A673 (cell line): ENCODE measurements at regions not wholly inside any gene's neighbourhood (a gene's known extent, or its start where the extent isn't known, plus 50 kb on each side); places are given as distances from the start of the nearest gene placed in this dataset.

ENCODE experiments used
- BruUV-seq: library from RNA; stranded (reverse); fragments of 400-500 nt; replicated peaks from 2 replicates; lab custom pipeline; 2021; lab: Mats Ljungman, UMichigan
- CTCF ChIA-PET: fragments of 300-600 bp; sonication (Branson Sonifier 250); formaldehyde crosslinking; loops from one replicate; lab custom pipeline; 2022; ENCODE audit warnings: antibody characterized with exemption; lab: Charles Lee
- POLR2A ChIA-PET: fragments of 300-600 bp; sonication (Branson Sonifier 250); formaldehyde crosslinking; loops from one replicate; lab custom pipeline; 2022; ENCODE audit warnings: antibody characterized with exemption; ENCODE audit not compliant: low non-redundant PET; lab: Charles Lee
- DNase-seq: peaks from one replicate; pipeline ENCODE4 v3.0.0-alpha.2; 2015; ENCODE audit warnings: low spot score
- H3K27ac ChIP-seq: fragments of 200-600 bp; sonication (generic); 2 replicates; pipeline ENCODE4 v1.5.1; 2016; ENCODE audit warnings: mixed run types, low read depth, mild to moderate bottlenecking, mixed read lengths, antibody characterized with exemption, low read length; ENCODE audit not compliant: poor library complexity, severe bottlenecking
- H3K27me3 ChIP-seq: fragments of 200-600 bp; sonication (generic); replicated peaks from 2 replicates; pipeline ENCODE4 v1.6.1; 2017; ENCODE audit warnings: mixed run types, low read depth, mild to moderate bottlenecking, mixed read lengths, antibody characterized with exemption, low read length; ENCODE audit not compliant: insufficient read depth, poor library complexity
- H3K36me3 ChIP-seq: fragments of 200-600 bp; sonication (generic); 2 replicates; pipeline ENCODE4 v1.6.1; 2016; ENCODE audit warnings: mixed run types, mild to moderate bottlenecking, mixed read lengths, antibody characterized with exemption, low read length; ENCODE audit not compliant: insufficient read depth, poor library complexity, severe bottlenecking
- H3K4me1 ChIP-seq: fragments of 200-600 bp; sonication (generic); 2 replicates; pipeline ENCODE4 v1.6.1; 2017; ENCODE audit warnings: mixed run types, mild to moderate bottlenecking, mixed read lengths, antibody characterized with exemption, low read length; ENCODE audit not compliant: insufficient read depth, poor library complexity, severe bottlenecking
- H3K4me3 ChIP-seq: fragments of 200-600 bp; sonication (generic); 2 replicates; pipeline ENCODE4 v1.5.1; 2016; ENCODE audit warnings: low read depth, mixed run types, mild to moderate bottlenecking, mixed read lengths, low read length; ENCODE audit not compliant: poor library complexity, severe bottlenecking
- H3K9me3 ChIP-seq: fragments of 200-600 bp; sonication (generic); 2 replicates; pipeline ENCODE4 v1.6.1; 2016; ENCODE audit warnings: mixed run types, low read depth, mild to moderate bottlenecking, mixed read lengths, antibody characterized with exemption, low read length; ENCODE audit not compliant: poor library complexity, severe bottlenecking
- CTCF ChIP-seq: fragments of 300-800, 200-600 bp; sonication (generic); conservative IDR thresholded peaks from 2 replicates; pipeline ENCODE4 v1.5.1; 2017; ENCODE audit warnings: low read depth, mild to moderate bottlenecking, antibody characterized with exemption, low read length, moderate library complexity, mixed read lengths
- EZH2 ChIP-seq: fragments of 200-600 bp; sonication (generic); IDR thresholded peaks from 2 replicates; pipeline ENCODE4 v1.6.1; 2017; ENCODE audit warnings: borderline replicate concordance, low read depth, mild to moderate bottlenecking, mixed read lengths, antibody characterized with exemption, low read length; ENCODE audit not compliant: poor library complexity, severe bottlenecking
- intact Hi-C: fragments of 100-400 bp; cut with micrococcal nuclease; formaldehyde crosslinking; loops from one replicate; pipeline ENCODE4 v1.10.0; 2022; ENCODE audit not compliant: unreplicated experiment

- CTCF ChIA-PET: no interaction called here
- intact Hi-C loops: no loop called here
- no peak overlapping the region for H3K27ac ChIP-seq
Observed at GRCh38 chr9:135379540-135380267, 99.9 kb upstream of the PPP1R26 start.

GRCh38 chr9:135380311-135380960 is 99.1 kb upstream of the PPP1R26 start:
- H3K27me3 ChIP-seq: no peaks in the 10 kb centered on the region
- CTCF ChIA-PET: no interaction called here

More at GRCh38 chr9:135379540-135380267, 99.9 kb upstream of the PPP1R26 start:
- peaks cover 9% of the 10 kb centered on the region for H3K4me1 ChIP-seq
- POLR2A ChIA-PET: no interaction called here
- H3K9me3 ChIP-seq: no peaks in the 10 kb centered on the region
- no TSS peak for BruUV-seq
- no peak overlapping the region for H3K4me3 ChIP-seq
- H3K36me3 ChIP-seq: no peaks in the 10 kb centered on the region
- H3K27me3 ChIP-seq: no peaks in the 10 kb centered on the region
- TF ChIP-seq EZH2 (no peak), CTCF (no peak)
- DNase-seq: peak; percentile 77

GRCh38 chr9:135381762-135382310 is 97.7 kb upstream of the PPP1R26 start:
- DNase-seq: no peak
- POLR2A ChIA-PET: no interaction called here
- CTCF ChIA-PET: no interaction called here
- no peaks in the 10 kb centered on the region for H3K36me3 ChIP-seq
- intact Hi-C loops: no loop called here
- no peak overlapping the region for H3K4me3 ChIP-seq
- TF ChIP-seq EZH2: no peak
- TF ChIP-seq CTCF: no peak
- H3K4me1 ChIP-seq: peaks cover 6% of the 10 kb centered on the region
- no peaks in the 10 kb centered on the region for H3K27me3 ChIP-seq
- H3K9me3 ChIP-seq: no peaks in the 10 kb centered on the region
- H3K27ac ChIP-seq: no peak overlapping the region
- no TSS peak for BruUV-seq

More at GRCh38 chr9:135380311-135380960, 99.1 kb upstream of the PPP1R26 start:
- DNase-seq: no peak
- POLR2A ChIA-PET: no interaction called here
- no peaks in the 10 kb centered on the region for H3K9me3 ChIP-seq
- peaks cover 9% of the 10 kb centered on the region for H3K4me1 ChIP-seq
- intact Hi-C loops: no loop called here
- TF ChIP-seq EZH2 (no peak), CTCF (no peak)
- no peak overlapping the region for H3K27ac ChIP-seq
- H3K36me3 ChIP-seq: no peaks in the 10 kb centered on the region
- no TSS peak for BruUV-seq
- no peak overlapping the region for H3K4me3 ChIP-seq
